ENCODE measurements at regions not wholly inside any gene's neighbourhood (a gene's known extent, or its start where the extent isn't known, plus 50 kb on each side); places are given as distances from the start of the nearest gene placed in this dataset.

DNA sequence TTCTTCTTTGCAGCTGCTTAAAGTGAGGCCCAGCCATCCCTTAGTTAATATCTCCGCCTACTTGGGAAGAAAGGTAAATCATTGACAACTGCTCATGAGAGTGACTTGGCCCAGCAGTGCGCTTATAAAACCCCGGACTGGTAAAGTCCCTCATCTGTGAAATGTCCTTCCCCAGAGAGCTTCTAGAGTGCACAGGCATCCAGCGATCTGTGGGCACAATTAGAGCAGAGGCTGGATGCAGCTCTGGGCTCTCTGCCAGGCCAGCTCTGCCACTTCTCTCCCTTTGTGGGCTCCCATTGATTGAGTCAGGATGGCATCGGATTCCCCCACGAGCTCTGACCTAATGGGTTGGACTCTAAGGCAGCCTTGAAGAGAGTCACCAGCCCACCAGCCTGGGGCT lies 219.0 kb upstream of the LINGO1 start:
- no peak for DNase-seq (ENCODE audit: low read depth)
- no peak for TF ChIP-seq CTCF (IDR thresholded peaks at IDR 0.05; ENCODE audit: insufficient read depth, low read depth, low read length)
- H3K4me3 ChIP-seq (ENCODE audit: low read depth, low read length), result no peak overlapping the region

DNA sequence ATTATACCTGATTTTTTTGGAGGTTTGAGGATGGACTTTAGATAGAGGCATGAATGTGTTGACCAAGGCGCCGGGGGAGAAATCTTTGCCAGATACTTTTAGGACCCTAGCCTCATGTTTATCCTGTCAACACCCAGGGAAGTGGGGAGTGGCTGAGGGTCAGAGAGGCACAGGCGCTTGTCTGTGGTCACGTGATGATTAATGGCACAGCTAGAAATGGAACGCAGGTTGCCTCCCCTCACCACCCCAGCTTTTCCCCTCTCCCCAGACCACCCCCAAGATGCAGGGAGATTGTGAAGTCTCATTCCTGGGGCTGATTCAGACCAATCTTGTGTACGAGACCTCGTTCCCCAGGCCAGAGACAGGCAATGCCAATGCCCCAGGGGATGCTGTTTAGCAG lies 218.4 kb upstream of the LINGO1 start:
- TF ChIP-seq CTCF (IDR thresholded peaks at IDR 0.05; ENCODE audit: insufficient read depth, low read depth, low read length), result no peak
- no peak for DNase-seq (ENCODE audit: low read depth)

GRCh38 chr15:77846986-77847385 lies 214.3 kb upstream of the LINGO1 start:
- no peak overlapping the region for H3K4me3 ChIP-seq (ENCODE audit: low read depth, low read length)
- no peak for DNase-seq (ENCODE audit: low read depth)
- no peak for TF ChIP-seq CTCF (IDR thresholded peaks at IDR 0.05; ENCODE audit: insufficient read depth, low read depth, low read length)

More for the DNA sequence above, 218.4 kb upstream of the LINGO1 start:
- H3K4me3 ChIP-seq (ENCODE audit: low read depth, low read length), result no peak overlapping the region

DNA sequence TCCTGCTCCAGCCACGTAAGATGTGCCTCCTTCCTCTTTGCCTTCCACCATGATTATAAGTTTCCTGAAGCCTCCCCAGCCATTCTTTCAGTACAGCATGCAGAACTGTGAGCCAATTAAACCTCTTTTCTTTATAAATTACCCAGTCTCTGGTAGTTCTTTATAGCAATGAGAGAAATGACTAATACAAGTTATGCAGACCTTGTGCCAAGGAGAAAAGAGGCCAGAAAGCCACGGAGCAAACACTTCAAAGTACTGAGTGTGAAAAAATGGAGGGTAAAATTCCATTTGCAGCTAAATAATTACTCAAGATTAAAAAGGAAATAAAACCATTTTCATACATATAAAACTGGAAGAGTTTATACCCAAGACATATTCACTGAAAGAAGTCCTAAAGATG lies 213.6 kb upstream of the LINGO1 start:
- DNase-seq (ENCODE audit: low read depth), result no peak
- no peak for TF ChIP-seq CTCF (IDR thresholded peaks at IDR 0.05; ENCODE audit: insufficient read depth, low read depth, low read length)
- H3K4me3 ChIP-seq (ENCODE audit: low read depth, low read length), result no peak overlapping the region

GRCh38 chr15:77844798-77845446 lies 212.2 kb upstream of the LINGO1 start:
- no peak overlapping the region for H3K4me3 ChIP-seq (ENCODE audit: low read depth, low read length)
- no peak for TF ChIP-seq CTCF (IDR thresholded peaks at IDR 0.05; ENCODE audit: insufficient read depth, low read depth, low read length)
- DNase-seq (ENCODE audit: low read depth), result no peak

DNA sequence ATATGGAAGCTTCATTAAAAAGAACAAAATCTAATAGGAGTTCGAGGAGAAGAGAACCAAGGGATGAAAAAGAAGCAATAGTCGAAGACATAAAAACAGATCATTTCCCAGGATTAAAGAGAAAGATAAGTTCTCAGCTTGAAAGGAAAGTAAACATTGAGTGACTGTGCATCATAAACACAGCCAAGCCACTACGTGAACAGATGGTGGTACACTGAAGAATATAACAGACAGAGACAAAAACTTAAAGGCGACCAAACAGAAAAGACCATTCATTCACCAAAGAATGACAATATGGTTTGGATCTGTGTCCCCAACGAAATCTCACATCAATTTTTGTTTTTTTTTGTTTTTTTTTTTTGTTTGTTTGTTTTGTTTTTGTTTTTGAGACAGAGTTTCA lies 210.8 kb upstream of the LINGO1 start:
- TF ChIP-seq CTCF (IDR thresholded peaks at IDR 0.05; ENCODE audit: insufficient read depth, low read depth, low read length), result no peak
- no peak for DNase-seq (ENCODE audit: low read depth)
- no peak overlapping the region for H3K4me3 ChIP-seq (ENCODE audit: low read depth, low read length)

All from fibroblast of villous mesenchyme (primary cell).